ENCODE measurements at regions not wholly inside any gene's neighbourhood (a gene's known extent, or its start where the extent isn't known, plus 50 kb on each side); places are given as distances from the start of the nearest gene placed in this dataset.

- no peak for DNase-seq (ENCODE audit: low spot score)
Measured at GRCh38 chr3:194279701-194280360, 71.3 kb downstream of the CPN2 start.

GRCh38 chr3:194280777-194281176 lies 70.4 kb downstream of the CPN2 start:
- no peak for DNase-seq (ENCODE audit: low spot score)

- no peak for DNase-seq (ENCODE audit: low spot score)
Measured at GRCh38 chr3:194281306-194281705, 69.8 kb downstream of the CPN2 start.

DNA sequence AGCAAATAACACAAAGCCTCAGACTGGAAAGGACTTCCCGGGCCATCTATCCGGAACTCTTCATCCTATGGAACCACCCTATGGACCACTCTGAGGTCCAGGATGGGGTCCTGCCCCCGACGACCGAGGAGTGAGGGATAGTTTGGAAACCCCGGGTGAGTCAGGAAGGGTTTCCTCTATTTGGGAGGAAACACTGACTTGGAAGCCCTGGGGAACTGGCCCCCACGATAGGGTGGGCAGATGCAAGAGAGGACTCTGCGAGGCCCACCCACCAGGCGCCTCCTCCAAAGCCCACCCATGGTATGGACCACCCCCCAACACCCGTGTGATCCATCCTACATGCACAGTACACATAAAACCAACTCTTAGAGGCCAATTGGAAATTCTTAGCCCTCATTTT lies 69.4 kb downstream of the CPN2 start:
- DNase-seq (ENCODE audit: low spot score) = no peak

DNA sequence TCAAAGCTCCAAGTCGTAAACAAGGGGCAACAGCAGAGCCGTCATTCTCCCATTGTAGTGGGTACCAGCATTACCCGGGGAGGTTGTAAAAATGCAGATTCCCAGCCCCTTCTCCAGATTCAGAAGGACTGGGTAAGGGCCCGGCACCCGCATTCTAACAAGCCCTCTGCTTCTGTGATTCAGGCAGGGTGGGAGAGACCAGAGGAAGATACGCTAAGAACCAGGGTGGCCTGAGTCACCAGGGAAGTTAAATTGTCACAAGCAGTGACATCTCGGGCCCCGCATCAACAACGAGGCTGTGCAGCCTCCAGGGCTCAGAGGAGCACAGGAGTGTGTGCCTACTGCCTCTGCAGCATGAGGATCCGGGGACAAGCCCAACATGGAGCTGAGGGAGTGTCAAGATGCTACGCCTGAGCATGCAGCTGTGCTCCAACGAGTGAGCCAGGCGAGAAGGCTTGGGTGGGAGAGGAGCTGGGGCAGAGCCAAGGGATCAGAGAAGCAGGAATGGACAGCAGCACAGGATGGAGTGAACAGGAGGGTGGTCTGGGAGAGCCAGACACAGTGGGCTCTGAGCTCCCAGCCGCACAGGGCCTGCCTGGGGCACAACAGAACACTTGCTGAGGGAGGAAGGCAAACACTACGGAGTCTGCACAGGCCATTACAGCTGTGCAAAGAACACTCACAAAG lies 68.5 kb downstream of the CPN2 start:
- DNase-seq (ENCODE audit: low spot score) = no peak

DNA sequence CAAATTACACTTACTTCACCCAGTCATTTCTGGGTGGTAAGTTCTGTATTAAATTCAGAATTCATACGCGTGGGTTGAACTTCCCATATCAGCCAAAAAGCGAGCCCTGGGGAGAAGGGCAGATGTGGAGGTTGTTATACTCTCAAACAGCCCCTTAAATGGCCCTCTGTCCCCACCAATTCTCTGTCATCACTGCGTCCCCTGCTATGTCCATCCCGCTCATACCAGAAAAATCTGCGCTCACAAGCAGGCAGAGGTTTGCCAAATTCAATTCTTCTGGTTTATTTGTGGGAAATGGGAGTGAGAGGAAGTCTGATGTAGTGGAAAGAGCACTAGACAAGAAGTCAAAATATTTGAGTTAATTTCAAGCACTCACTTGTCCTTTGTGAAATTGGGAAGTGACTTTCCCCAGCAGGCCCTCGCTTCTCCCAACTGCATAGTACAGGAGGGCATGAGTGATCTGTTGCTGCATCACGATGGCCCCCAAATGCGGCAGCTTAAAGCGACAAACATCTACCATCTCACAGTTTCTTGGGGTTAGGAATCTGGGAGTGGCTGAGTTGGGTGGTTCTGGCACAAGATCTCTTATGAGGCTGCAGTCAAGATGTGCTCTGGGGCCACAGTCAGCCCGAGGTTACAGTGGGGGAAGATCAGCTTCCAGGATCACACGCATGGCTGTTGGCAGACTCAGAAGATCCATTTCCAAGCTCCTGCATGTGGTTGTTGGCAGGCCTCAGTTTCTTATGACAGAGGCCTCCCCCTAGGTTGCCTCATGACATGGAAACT lies 67.7 kb downstream of the CPN2 start:
- no peak for DNase-seq (ENCODE audit: low spot score)

GRCh38 chr3:194284351-194284750 lies 66.8 kb downstream of the CPN2 start:
- no peak for DNase-seq (ENCODE audit: low spot score)

GRCh38 chr3:194285024-194285849 lies 65.9 kb downstream of the CPN2 start:
- no peak for DNase-seq (ENCODE audit: low spot score)

DNA sequence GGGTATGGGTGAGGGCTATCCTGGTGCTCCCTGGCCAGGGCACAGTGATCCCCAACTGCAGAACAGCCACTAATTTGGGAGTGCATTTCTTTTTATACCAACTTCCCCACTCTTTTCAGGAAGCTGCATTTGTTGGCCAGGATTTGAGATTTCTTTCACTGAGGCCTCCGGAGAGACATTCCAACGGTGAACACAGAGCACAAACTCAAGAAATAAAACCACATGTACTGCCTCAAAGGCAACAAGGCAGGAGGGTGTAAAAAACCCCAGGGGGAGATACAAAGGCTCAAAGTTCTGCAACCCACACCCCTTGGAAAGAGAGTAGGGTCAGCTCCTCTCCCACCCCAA lies 65.3 kb downstream of the CPN2 start:
- DNase-seq (ENCODE audit: low spot score) = no peak

- no peak for DNase-seq (ENCODE audit: low spot score)
Measured at GRCh38 chr3:194286375-194287146, 64.6 kb downstream of the CPN2 start.

- DNase-seq (ENCODE audit: low spot score) = no peak
Measured at GRCh38 chr3:194287374-194287773, 63.8 kb downstream of the CPN2 start.

DNA sequence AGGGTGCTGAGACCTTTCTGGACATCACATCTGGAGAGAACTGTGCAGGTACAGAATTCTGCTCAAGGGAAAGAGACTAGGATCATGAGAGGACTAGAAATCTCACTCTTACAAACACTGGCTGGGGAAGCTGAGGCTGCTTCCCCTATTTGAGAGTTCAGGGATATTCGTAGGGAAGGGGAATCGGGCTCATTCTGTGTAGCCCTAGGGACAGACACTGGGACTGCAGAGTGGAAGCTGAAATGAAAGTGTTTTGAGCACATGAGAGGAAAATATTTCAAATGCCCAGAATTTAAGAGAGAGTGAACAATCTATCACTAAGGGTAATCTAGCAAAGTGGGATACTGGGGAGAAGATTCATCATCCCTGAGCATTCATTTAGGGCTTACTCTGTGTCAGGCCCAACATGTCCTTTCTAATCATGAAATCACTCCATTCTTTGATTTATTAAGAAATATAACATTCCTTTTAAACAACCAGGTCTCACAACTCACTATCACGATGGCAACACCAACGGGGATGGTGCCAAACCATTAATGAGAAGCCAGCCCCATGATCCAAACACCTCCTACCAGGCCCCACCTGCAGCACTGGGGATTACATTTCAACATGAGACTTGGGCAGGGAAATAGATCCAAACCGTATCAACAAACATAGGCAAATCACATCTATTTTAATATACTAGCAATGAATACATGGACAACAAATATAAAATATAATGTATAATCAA lies 63.0 kb downstream of the CPN2 start:
- no peak for DNase-seq (ENCODE audit: low spot score)

Data from SW480 (cell line).